UCSD-AML1 (cell line): ENCODE measurements at regions not wholly inside any gene's neighbourhood (a gene's known extent, or its start where the extent isn't known, plus 50 kb on each side); places are given as distances from the start of the nearest gene placed in this dataset.

ENCODE experiments used
- DNase-seq: peaks from one replicate; lab custom pipeline; 2025; ENCODE audit not compliant: unreplicated experiment; lab: John Stamatoyannopoulos, UW

DNA sequence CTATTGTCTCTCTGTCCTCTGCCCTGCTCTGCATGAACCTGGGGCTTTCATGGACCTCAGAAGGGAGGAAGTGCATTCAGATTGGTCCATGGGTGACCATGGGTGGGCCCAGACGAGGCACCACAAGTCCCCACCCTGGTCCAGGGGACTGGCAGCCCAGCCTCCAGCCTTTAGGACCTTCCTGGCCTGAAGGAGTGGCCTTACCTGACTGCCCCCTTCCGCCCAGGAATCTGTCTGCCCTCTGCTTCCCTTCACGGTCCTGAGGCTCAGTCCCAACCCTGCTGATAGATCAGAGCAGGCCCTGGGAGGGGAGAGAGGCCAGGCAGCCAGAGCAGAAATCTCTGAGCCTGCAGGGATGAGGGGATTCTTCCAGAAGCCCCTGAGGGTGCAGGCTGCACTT, 455.4 kb downstream of the PCDH18 start:
- DNase-seq: no peak

DNA sequence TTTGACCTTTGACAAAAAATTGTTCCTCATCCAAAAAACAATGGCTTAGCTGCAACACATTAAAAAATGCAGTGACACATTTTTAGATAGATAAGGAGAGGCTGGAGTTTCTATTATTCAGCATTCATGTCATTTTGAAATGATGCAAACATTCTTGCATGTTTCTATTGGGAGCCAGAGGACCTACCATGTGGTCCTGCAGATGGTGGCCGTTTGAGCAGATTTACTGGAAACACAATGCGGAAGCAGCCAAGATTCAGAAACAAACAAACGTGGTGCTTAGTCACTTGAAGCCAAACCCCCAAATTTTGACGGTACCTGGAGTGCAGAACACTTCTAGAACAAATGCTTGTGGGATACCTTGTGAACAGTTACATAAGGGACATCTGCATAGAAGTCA, 456.7 kb downstream of the PCDH18 start:
- no peak for DNase-seq

DNA sequence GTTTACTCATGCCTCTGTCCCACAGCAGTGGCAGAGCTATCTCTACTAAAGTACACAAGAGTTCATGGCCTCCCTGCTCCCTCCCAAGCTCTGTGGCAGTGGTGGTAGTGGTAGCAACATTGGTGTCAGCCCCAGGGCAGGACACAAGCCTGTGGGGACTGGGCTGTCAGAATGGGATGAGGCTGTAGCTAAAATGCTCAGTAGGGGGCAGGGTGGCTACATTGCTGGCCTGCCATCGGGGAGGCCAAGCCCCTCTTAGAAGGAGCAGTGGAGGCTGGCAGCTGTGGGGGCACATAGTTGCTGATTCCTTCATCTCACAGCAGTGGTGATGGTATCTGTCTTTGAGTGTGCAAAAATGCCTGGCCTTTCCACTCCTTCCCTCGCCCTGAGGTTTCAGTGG, 461.7 kb downstream of the PCDH18 start:
- no peak for DNase-seq

DNA sequence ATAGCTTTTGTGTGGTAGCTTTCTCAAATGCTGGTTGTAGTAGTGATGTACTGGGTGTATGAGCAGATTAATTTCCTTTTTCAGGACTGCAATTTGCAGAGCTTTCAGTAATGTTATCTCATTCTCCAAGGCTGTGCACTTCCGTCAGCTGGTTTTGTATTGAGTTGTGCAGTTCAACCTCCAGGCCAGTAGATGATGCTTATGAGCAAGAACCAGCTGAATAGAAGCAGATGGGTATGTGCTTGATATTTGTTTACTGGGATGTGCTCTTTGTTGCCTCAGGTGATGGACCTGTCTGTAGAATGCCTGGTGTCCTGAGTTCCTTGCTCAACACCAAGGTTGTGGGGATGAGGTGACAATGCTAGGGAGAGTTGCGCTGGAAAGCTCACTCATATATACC, 462.8 kb downstream of the PCDH18 start:
- no peak for DNase-seq

DNA sequence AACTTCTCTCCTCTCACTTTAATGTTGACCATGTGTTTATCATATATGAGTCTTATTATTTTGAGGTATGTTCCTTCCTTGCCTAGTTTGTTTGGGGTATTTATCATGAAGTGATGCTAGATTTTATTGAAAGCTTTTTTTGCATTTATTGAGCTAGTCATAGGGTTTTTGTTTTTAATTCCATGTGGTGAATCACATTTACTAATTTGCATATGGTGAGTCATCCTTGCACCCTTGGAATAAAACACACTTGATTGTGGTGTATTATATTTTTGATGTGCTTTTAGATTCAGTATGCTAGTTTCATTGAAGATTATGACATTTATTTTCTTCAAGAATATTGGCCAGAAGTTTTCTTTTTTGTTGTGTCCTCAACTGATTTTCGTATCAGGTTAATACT, 464.6 kb downstream of the PCDH18 start:
- no peak for DNase-seq

DNA sequence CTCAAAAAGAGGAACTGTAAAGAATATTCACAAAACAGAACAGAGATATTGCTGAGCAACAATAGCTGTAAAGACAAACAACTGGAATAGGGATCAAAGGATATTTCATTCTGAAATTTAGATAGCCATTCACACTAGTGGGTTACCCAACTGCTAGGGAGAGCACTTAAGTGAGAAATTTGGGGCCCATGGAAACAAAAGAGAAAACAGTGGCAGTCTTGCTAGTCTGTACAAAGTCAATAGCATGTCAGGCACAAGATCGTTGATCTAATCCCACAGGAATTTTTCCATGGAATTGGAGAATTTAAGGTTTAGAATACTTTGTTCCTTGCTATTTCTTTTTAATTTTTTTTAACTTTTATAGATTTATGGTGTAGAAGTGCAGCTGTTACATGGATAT, 467.0 kb downstream of the PCDH18 start:
- no peak for DNase-seq

DNA sequence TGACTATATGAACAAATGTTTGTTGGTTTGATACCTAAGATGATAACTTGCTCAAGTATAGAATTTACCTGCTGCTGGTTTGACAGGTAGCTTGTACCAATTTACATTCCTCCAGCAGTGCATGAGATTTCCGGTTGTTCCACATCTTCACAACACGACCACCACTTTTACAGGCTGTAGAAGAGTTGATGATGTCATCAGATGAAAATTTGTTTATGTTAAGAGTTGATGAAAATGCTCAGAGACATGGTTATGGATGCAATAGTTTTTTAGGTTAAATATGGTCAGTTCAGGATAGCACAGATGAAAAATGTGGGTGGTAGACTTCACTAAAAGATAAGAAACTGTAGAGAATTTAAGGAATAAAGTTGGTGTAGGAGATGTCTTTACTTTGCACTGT, 468.3 kb downstream of the PCDH18 start:
- no peak for DNase-seq

DNA sequence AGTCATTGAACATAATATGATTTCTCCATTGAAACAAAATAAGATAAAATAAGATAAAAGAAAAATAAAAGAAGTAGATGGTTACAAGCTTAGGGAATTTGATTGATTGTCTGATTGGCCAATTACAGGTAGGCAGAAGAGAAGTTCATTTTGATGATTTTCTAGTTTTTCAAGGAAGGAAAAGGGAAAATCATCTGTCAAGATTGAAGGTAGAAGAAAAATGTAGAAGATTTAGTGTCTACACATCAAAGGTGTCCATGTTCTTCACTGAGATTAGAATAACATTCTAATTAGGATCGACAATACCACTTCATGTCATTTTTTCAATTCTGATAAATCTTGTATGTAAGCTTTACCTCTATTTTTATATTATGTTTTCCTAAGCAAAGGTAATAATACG, 489.1 kb downstream of the PCDH18 start:
- DNase-seq: no peak

DNA sequence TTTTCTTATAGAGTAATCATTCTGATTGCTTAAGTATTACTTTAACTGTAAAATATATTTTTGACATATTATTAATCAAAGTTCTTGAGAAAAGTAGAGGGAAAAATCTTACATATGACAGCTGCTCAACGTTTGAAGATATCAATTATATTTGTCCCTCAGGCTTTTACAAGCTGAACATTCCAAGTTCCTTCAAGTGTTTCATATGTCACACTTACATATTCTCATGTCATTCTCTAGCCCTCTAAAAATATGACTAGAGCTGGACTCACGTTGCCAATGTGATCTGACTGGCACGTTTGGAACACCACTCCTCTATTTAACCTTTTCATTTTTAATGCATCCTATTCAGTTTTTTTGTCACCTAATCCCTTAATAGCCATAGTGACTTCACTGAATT, 492.9 kb downstream of the PCDH18 start:
- DNase-seq: no peak

DNA sequence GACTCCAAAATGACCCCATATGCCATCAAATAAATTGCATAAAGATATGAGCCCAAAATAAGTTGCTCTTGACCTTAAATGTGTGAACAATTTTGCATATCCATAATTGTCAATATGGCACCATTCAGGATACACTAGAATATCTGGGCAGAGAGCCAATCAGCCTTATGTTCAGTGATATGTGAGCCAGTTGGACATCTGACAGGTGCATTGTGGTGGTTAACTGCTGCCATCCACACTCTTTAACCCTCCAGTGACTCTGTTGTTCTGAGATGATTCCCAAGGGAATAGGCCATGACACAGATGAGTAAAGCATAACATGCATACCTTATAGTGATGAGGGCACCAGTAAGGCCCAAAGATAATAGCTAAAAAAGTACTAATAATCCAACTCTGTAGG, 500.1 kb downstream of the PCDH18 start:
- no peak for DNase-seq

DNA sequence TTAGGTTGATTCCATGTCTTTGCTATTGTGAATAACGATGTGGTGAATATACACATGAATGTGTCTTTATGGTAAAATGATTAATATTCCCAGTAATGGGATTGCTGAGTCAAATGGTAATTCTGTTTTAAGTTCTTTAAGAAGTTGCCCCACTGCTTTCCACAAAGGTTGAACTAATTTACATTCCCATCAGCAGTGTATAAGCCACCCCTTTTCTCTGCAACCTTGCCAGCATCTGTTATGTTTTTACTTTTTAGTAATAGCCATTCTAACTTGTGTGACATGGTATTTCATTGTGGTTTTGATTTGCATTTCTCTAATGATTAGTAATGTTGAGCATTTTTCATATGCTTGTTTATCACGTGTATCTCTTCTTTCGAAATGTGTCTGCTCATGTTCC, 503.3 kb downstream of the PCDH18 start:
- no peak for DNase-seq

DNA sequence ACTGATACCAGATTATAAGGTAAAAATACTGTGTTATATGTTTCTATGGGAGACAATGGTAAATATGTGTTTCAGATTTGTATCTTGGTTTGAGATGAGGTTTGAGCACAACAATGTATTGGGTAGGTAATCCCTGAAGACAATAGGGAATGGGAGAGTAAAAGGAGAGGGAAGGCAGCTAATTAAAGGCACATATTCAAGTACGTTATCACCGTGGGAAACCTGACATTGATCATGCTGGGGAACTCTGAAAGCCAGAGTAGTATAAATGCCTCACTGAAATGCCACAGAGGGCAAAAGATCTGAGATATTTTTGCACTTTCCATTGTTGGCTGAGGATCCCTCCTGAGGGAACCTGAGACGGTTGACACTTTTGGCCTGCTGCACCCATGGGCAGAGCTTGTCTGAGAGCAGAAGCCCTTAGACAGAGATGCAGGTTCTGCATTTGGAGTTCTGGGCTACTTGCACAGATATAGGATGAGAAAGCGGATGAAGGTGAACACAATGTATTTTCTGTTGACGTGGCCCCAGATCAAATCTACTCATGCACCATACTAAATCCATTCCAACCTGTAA, 506.7 kb downstream of the PCDH18 start:
- no peak for DNase-seq

DNA sequence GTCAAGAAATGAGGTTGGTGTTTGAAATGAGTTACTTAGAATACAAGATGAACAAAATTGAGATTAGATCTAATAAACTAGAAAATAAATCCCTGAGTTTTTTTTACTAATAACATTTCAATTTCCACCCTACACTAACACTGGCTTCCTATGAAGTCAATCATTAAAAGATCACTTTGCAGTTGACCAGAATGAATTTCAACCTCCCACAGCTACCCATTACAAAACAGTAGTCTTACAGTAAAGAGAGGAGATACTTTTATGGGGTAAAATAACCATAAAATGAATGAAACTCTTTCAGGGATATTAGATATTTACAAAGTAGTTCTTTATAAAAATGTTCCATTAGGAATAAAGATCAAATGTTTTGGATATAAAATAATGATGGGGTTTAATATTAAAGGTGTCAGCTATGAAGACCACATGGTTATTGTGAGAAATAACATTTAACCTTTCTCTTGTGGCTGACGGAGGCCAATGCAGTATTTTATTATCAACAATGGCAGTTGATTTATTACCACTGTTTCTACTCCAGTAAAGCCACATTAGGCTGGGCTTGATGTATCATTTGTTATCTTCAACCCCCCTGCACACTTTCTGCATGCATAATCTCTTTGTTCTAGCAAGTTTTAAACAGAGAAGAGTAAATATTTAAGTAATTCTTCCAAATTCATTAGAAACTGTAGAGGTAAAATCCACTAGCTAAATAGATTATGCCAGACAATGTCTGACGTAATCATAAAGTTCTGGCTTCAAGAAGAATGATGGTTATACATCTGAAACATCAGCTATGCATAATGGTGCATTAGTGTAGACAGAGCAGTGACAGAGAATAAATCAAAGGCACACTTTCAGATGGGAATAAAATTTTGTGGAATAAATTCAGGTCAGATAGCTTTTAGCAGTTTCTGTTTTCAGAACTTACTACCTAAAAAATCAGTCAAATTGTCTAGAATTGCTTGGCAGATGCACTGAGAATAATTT, 516.6 kb downstream of the PCDH18 start:
- no peak for DNase-seq

DNA sequence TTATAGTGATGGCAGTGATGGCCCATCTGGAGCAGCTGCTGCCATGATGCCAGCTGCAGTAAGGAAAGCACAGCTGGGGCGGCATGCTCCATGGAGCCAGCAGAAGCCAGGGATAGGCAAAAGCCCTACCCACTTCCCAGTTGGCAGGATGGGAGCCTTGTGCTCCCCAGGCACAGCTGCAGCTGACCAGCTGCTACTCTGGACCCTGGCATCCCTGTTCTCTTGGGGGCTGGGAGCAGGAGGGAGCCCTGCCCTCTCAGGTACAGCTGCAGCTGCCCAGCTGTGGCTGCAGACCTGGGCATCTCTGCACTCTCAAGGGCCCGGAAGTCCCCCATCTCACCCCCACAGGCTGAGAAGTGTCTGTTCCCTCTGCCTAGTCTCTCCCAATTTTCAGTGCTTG, 531.9 kb downstream of the PCDH18 start:
- no peak for DNase-seq

DNA sequence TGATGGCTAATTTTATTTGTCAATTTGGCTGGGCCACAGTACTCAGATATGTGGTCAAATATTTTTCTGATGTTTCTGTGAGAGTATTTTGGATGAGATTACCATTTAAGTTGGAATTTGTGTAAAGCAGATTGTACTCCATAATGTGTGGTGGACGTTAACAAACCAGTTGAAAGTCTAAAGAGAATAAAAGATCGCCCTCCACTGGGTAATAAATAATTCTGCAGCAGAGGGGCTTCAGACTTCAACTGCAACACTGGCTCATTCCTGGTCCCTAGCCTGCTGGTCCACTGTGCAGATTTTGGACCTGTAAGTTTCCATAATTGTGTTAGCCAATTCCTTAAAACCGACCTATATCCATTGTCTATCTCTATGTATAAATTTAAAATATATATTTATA, 540.3 kb downstream of the PCDH18 start:
- DNase-seq: no peak

DNA sequence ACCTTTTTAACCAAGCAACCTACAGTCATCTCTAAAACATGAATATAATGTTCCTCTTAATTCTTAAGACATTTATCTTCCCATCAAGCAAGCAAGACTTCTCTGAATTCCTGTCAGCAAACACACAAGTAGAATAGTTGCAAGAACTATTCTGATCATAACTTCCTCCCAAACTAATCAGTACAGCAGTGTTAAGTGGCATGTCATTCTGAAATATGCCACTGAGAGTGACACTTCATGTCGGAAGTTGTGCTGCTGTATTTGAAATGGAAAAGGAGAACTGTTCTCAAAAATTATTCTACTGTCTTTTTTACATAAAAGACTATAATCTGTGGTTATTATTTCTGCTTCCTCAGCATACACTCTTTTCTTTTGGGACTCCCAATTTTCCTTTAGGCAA, 546.6 kb downstream of the PCDH18 start:
- no peak for DNase-seq

DNA sequence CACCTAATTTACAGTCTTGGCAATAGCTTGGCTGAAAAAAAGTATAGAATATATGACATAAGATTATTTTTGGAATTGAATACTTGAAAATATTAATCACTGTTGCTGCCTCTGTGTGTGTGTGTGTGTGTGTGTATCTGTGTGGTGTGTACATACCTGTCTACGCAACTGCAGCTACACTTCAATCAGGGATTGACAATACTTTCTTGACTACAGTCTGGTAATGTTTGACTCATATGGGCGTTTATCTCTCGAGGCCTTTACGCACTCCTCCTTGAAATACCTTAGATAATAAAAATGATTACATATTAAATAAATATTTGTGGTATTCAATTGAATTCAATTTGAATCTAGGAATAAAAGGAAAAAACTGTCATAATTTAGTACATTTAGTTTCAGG, 565.2 kb downstream of the PCDH18 start:
- DNase-seq: no peak

DNA sequence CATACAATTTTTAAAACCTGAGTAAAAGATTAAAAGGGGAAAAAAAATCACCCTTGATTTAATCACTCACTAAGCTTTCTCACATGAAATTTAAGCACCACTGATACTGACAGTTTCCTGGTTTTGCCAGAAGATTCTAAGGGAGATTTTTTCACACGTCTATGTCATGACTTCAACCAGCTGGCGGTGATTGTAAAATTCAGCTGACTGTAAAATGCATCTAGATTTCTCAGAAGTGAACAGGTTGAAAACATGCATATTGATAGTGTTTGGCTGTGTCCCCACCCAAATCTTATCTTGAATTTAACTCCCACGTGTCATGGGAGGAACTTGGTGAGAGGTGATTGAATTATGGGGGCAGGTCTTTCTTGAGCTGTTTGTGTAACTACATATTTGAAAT, 566.8 kb downstream of the PCDH18 start:
- no peak for DNase-seq

DNA sequence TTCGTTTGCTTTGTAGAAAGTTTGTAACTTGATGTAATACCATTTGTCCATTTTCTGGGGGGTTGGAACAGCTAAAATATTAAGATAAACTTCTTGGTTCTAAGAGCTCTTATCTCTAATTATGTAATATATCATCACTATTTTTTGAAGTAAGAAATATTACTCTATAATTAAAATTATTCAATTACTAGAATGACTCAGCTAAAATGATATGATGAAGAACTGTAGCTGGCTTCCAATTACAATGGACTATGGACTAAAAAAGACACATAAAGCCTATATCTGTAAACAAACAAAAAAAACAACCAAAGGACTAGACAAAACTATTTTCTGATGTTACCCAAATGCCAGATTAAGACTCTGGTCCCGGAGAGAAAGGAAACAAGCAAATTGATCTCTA, 569.4 kb downstream of the PCDH18 start:
- no peak for DNase-seq

DNA sequence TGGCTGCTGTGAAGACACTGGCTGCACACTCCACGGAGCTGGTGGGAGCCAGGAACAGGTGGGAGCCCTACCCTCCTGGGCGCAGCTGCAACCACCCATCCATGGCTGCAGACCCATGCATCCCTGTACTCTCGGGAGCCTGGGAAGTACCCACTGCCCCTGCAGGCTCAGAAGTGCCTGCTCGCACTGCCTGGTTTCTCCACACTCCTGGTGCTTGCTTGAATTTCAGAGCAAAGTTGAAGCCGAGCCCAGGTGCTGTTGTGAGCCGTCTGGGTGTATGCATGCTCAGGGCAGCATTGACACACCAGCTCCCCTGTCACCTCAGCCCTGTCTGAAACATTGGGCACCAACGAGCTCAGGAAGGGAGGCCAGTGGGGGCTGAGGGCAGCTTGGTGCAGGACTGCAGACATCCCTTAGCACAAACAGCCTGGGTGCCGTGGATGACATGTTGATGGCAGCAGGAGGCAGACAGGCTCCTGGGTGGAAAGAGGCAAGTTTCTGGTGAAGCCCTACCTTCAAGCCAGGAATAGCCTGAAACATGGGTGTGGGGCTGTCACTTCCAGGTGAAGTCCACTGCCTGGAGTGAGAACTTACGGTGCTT, 585.9 kb downstream of the PCDH18 start:
- DNase-seq: no peak

DNA sequence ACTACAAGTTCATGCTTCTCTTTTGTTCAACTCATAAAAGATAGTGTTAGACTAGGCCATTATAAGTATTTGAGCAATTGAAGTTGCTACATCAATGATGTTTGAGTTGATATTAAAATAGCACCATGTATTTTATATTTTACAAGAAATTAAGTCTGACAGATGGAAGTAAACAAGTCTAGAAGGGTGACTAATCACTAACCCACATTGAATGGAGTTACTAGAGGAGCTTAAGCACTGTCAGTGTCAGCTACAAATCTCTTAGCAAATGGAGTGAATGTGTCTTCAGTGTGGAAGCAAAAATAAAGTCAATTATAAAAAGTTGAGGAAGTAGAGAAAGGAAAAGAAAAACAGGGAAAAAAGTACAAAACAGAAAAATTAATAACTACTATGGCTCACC, 592.5 kb downstream of the PCDH18 start:
- DNase-seq: no peak

DNA sequence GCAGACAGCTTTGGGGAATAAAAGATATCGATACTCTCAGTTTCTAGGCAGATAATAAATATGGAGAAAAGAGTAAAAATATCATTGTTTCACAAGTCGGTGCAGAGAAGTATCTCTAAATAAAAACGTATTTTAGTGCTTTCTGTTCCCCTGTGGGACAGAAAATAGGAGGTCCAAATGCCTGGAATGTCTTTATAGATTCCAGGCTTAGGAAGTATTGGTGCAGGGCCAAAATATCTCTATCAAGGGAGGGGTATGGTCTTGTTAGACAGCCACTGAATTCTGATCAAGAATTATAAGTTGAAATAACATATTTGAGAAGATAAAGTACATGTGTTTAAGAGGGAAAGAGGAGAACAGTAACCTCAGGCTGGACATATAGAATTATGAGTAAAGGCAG, 596.4 kb downstream of the PCDH18 start:
- no peak for DNase-seq
